ENCODE measurements at regions not wholly inside any gene's neighbourhood (a gene's known extent, or its start where the extent isn't known, plus 50 kb on each side); places are given as distances from the start of the nearest gene placed in this dataset.
"Not testable (repeated sequence)": the region's sequence is repeated elsewhere in the genome, so short reads cannot be mapped to it uniquely, and the experiment has no call there.

DNA sequence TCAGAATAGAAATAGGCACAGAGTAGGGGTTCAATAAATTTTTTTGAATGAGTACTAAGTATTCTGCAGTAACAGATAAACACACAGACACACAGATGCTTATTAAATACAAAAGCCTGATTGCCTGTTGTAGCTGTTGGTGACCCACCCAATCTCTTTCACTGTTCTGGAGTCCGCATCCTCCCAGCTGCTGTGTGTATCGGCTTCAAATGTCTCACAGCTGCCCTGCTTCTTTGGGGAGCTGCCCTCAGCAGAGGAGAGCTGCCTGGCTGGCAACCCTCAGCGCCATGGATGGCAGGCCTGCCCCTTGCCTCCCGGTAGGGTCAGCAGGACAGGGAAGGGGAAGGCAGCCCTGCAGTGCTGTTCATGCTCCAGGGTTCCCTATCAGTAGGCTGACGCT, 50.5 kb upstream of the PRNP start:
- DNase-seq (ENCODE audit: missing footprints) (no peak), ATAC-seq (no peak)
- intact Hi-C loops (cut with DNase I) = no loop called here

DNA sequence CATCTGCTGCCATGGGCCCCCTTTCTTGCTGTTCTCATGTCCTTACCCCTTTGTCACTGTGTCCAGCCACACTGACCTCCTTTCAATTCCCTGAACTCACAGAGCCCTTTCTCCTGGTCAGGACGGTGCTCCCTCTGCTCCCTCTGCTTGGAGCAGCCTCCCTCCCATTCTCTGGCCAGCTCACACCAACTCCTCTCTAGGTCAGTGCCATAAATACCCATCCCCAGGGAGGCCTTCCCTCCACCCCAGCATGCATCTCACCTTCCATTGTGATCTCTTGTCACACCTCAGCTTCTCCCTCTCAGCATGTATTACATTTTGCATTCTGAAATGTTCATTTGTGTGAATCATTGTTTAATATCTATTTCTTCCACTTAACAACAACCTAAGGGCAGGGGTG, 50.9 kb upstream of the PRNP start:
- DNase-seq (ENCODE audit: missing footprints) = no peak
- intact Hi-C loops (cut with DNase I) = no loop called here
- no peak for ATAC-seq

DNA sequence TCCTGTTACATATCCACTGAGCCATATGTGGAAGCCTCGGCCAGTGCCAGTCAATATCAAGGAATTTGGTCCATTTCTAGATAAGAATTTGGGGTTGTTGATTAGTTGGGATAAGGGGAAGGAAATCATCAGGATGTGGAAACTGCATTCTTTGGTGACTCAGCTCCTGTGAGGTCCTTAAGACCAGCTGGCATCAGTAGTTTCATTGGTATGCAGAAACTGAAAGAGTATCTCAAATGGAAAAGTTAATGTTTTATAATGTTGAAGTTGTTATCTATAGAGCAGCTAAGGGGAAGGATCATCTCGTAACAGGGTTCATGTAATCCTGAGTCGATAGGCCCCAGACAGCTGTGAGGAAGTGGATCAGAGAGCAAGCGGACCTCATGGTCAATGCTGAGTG, 52.5 kb upstream of the PRNP start:
- no peak for DNase-seq (ENCODE audit: missing footprints)
- intact Hi-C loops (cut with DNase I) = no loop called here
- ATAC-seq = peak; percentile 26

DNA sequence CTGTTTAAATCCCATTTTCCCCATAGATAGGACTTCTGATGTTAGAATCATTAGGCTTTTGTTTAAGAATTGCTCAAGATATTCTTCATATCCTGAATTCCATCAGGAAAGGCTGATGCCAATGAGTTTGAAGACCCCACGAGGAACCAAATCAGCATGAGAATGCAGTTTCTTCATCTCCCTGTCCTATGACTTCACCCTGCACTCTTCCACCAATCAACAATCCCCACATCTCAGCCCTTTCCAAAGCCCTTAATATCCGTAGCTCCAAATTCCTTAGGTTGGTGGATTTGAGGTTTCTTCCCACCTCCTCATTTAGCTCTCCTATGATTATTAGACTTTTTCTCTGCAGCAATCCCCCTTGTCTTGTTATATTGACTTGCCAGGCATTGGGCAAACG, 52.9 kb upstream of the PRNP start:
- intact Hi-C loops (cut with DNase I) = no loop called here
- ATAC-seq = no peak

DNA sequence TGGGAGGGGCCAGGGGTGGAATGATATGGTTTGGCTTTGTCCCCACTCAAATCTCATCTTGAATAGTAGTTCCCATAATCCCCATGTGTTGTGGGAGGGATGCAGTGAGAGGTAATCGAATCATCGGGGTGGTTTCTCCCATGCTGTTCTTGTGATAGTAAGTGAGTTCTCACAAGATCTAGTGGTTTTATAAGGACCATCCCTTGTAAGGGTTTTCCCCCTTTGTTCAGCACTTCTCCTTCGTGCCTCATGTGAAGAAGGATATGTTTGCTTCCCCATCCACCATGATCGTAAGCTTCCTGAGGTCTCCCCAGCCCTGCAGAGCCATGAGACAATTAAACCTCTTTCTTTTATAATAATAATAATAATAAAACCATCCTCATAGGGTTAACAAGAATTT, 53.4 kb upstream of the PRNP start:
- ATAC-seq = no peak
- intact Hi-C loops (cut with DNase I) = no loop called here
- no peak for DNase-seq (ENCODE audit: missing footprints)

More for the DNA sequence above, 52.9 kb upstream of the PRNP start:
- DNase-seq (ENCODE audit: missing footprints) = no peak

DNA sequence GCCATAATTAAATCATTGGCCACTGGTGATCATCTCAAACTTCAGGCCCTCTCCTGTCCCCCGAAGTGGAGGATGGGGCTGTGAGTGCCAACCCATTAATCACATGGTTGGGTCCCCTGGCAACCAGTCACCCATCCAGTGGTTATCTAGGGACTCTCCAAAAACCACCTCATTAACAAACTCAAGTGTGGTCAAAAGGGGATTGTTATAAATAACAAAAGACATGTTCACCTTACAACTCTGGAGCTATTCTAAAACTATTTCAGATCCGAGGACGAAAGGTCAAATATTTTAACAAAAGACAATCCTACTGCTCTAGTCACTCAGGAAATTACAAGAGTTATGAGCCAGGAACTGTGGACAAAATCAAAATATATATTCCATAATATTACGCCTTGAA, 60.0 kb upstream of the PRNP start:
- no peak for ATAC-seq
- no peak for DNase-seq (ENCODE audit: missing footprints)
- intact Hi-C loops (cut with DNase I) = no loop called here

DNA sequence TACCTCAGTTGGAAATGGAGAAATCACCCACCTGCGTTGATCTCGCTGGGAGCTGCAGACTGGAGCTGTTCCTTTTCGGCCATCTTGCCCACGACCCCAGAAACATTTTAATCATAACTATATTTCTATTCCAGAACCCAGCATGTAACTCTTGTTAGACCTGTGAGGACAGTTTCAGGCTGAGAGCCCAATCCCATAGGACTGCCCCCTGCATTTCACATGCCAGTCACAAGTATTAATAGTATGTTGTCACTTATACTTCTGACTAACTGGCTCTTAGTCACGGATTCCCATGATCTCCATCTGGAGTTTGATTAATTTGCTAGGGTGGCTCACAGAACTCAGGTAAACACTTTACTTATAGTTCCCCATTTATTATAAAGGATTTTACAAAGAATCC, 60.6 kb upstream of the PRNP start:
- no peak for DNase-seq (ENCODE audit: missing footprints)
- no peak for ATAC-seq
- intact Hi-C loops (cut with DNase I) = no loop called here

DNA sequence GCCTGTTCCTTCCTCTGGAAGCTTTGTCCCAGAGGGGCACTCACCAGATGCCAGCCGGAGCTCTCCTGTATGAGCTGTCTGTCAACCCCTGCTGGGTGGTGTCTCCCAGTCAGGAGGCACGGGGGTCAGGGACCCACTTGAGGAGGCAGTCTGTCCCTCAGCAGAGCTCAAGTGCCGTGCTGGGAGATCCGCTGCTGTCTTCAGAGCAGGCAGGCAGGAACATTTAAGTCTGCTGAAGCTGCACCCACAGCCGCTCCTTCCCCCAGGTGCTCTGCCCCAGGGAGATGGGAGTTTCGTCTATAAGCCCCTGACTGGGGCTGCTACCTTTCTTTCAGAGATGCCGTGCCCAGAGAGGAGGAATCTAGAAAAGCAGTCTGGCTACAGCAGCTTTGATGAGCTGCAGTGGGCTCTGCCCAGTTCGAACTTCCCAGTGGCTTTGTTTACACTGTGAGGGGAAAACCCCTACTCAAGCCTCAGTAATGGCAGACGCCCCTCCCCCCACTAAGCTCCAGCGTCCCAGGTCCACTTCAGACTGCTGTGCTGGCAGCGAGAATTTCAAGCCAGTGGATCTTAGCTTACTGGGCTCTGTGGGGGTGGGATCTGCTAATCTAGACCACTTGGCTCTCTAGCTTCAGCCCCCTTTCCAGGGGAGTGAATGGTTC, 61.5 kb upstream of the PRNP start:
- ATAC-seq; intact Hi-C loops (cut with DNase I); DNase-seq (ENCODE audit: missing footprints): not testable (repeated sequence)

DNA sequence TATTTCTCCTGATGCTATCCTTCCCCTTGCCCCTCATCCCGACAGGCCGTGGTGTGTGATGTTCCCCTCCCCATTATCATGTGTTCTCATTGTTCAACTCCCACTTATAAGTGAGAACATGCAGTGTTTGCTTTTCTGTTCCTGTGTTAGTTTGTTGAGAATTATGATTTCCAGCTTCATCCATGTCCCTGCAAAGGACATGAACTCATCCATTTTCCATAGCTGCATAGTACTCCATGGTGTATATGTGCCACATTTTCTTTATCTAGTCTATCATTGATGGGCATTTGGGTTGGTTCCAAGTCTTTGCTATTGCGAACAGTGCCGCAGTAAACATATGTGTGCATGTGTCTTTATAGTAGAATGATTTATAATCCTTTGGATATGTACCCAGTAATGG, 67.1 kb upstream of the PRNP start:
- intact Hi-C loops (cut with DNase I); DNase-seq (ENCODE audit: missing footprints); ATAC-seq: not testable (repeated sequence)

DNA sequence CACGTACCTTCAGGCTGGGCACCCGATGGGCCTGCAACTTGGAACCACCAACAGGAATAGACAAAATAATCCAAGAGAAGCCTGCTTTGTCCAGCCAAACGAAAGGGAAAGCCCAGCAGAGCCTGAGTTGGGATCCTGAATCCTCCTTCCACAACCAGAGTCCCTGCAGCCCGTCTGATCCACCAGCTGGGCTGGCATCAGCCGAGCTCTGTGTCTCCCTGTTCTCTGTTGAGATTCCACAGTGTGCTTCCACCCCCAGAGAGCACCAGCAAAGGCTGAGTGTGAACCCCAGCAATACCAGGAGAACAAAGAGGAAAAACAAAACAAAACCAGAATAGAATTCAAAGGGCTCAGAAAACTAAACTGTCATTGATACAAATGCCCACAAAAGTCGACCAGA, 68.8 kb upstream of the PRNP start:
- ATAC-seq (no peak), DNase-seq (ENCODE audit: missing footprints) (no peak)
- intact Hi-C loops (cut with DNase I) = no loop called here

DNA sequence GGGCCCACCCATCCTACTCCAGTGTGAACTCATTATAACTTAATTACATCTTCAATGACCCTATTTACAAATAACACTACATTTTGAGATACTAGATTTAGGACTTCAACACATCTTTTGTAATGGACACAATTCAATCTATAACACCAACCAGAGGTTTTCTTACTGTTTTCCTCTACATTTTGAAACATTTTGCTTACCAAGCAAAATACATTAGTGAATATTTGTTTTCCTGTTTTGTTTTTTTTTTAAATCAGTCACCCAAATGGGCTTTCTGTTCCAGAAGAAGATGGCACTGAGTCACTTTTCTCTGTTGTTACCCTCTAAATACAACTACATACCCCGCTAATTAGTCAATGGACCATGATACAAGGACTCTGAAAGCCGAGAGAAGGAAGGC, 69.2 kb upstream of the PRNP start:
- intact Hi-C loops (cut with DNase I) = no loop called here
- DNase-seq (ENCODE audit: missing footprints) (no peak), ATAC-seq (no peak)

DNA sequence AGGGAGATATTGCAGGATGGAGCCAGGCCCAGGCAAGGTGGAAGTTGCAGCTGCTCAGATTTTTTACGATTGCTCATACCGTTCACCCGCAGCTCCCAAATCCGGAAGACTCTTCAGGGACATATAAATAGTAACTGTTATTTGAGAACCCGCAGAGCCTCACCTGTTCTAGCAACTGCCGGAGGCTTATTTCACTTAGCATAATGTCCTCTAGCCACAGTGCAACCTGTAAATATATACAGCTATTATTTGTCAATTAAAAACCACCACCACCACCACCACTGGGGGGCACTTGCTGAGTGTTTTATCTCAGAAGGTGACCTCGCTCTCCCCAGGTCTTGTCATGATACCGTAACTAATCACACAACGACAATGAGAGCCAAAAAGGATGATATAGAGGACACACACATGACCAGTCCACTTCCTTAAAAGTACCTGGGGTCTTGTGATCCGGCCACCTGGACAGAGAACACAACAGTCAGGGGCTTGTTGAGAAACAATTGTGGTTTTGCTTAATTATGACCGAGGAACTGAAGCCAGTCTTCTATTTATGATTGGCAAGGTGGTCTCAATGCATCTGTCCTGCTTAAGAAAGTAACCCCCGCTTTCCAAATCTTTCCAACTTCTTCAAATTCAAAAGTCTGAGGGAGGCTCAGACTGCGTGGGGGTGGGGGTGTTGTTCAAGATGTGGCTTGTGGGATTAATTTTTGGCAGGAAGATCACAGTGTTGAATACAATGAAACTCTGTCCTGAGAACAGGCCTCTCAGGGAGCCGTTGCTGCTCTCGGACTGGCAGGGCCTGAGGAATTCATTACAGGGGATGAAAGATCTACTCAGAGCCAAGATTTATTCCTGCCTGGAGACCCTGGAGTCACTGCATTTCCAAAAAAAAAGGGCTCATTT, 72.3 kb upstream of the PRNP start:
- ATAC-seq (peak; percentile 66), DNase-seq (ENCODE audit: missing footprints) (peak; percentile 70)
- intact Hi-C loops (cut with DNase I) = loop anchor here (5.0 kb wide), 1 partner anchor 488 kb away; no protein-coding TSS in a partner anchor

DNA sequence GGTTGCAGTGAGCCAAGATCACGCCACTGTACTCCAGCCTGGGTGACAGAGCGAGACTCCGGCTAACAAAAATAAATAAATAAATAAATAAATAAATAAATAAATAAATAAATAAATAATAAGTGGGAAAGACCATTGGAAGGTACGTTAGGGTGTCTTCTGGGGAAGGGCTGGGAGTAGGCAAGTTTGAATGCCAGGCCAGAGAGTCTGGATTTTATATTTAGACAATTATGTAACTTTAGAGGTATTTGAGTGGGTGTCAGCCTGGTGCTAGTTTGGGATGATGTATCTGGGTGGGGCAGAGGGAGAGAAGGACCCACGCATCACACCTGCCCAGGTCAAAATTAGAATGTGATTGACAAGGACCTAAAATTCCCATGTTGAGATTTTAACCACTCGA, 73.1 kb upstream of the PRNP start:
- ATAC-seq (peak; percentile 63), DNase-seq (ENCODE audit: missing footprints) (no peak)
- intact Hi-C loops (cut with DNase I) = loop anchor here (5.0 kb wide), 1 partner anchor 489 kb away; no protein-coding TSS in a partner anchor

DNA sequence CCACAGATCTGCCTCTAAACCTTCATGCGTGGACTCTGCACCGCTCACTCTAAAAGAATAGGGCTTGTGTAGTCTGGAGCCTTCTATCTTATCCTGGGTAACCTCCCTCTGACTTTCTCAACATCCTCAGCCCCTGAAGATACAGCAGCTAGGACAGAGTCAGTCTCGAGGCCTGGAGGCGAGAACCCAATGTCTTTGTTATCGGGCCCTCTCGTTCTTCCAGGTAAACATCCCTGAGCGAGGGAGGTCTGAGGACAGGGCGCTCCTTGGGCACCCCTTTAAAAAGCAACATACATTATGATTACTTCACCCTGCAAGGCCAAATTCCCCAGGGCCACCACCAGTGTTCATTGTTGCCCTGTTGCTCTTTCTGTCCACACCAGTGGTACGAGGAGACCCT, 75.4 kb upstream of the PRNP start:
- intact Hi-C loops (cut with DNase I) = loop anchor here (5.0 kb wide), 1 partner anchor 491 kb away; no protein-coding TSS in a partner anchor
- ATAC-seq (no peak), DNase-seq (ENCODE audit: missing footprints) (no peak)

DNA sequence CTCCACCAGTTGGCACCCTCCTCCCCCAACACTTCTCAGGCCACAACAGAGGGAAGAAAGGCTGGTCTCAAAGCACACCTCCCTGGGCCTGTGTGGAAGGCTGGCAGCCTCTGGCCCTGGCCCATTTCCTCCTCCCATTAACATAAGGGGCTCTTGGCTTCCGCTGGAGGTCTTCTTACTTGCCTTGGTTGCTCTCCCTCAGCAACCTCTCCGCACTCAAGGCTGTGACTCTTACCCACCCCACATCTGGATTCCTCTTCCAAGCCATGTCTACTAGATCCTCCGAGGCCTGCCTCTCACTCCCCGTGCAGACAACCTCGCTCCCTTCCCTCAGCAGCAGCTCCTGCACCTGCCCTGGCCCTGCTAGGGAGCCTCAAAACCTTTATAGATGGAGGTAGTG, 76.7 kb upstream of the PRNP start:
- intact Hi-C loops (cut with DNase I) = loop anchor here (5.0 to 10.0 kb wide), 2 partner anchors 63 to 345 kb away; no protein-coding TSS in a partner anchor
- no peak for DNase-seq (ENCODE audit: missing footprints)

DNA sequence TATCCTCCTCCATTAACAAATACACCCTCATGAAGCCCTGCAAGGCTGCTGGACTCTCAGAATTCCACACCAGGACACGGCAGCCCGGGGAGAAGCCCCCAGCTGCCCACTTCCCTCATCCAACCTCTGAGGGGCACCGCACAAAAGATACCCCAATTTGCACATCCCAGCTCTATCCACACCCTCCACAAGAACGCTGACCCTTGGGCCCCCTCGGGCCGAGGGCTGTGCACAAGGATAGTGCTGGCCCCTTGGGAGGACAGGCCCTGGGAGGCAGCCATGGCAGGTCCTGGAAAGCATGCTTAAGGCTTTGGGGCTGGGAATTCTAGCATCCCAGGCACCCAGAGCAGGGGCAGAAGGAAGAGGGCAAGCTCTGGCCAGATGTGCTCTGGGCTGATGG, 77.4 kb upstream of the PRNP start:
- ATAC-seq (no peak), DNase-seq (ENCODE audit: missing footprints) (no peak)
- intact Hi-C loops (cut with DNase I) = loop anchor here (5.0 to 10.0 kb wide), 2 partner anchors 63 to 346 kb away; no protein-coding TSS in a partner anchor

More for the DNA sequence above, 76.7 kb upstream of the PRNP start:
- ATAC-seq = no peak

DNA sequence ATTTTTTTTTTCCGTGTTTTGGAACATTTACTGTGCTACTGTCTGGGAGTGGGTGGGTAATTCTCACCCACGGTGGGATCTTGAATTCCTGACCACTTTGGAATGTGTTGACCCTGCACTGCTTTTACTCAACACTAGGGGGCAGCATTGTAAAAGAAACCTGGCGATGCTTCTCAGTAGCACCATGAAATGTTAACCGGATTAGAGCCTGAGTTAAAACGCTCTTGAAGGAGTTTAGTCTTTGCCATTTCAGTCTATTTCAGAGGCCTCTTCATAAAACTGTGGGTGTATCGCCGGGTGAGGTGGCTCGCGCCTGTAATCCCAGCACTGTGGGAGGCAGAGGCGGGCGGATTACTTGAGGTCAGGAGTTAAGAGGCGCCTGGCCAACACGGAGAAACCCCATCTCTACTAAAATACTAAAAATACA, 79.0 kb upstream of the PRNP start:
- intact Hi-C loops (cut with DNase I) = loop anchor here (1.0 to 10.0 kb wide), 3 partner anchors 65 to 348 kb away; no protein-coding TSS in a partner anchor
- DNase-seq (ENCODE audit: missing footprints) (no peak), ATAC-seq (peak; percentile 69)

DNA sequence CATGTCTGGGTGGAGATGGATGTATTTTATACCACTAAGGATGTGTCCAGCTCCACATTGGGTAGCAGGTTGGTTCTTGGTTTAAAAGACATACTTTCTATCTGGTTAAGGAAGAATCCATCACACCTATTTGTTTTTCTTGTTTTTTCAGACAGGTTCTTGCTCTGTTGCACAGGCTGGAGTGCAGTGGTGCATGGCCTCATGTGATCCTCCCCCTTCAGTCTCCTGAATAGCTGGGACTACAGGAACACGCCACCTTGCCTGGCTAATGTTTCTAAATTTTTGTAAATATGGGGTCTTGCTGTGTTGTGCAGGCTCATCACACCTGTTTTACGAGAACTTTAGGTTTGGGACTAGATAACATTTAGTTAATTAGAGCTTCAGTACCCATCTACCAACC, 80.2 kb upstream of the PRNP start:
- intact Hi-C loops (cut with DNase I) = loop anchor here (5.0 to 10.0 kb wide), 2 partner anchors 66 to 349 kb away; no protein-coding TSS in a partner anchor
- DNase-seq (ENCODE audit: missing footprints) (no peak), ATAC-seq (no peak)

DNA sequence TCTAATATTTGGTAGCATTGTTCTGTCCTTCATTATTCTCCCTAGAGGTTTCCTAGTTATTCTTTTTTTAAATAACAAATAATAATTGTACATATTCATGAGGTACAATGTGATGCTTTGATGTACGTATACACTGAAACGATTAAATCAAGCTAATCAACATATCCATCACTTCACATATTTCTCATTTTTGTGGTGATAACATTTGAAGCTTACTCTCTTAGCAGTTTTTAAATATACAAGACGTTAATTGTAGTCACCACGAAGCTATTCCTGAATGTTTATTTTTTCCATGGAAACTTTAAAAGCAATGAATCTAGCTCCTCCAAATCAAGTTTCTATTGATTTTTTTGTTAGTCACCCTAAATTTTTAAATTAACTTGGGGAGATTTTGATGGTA, 81.1 kb upstream of the PRNP start:
- intact Hi-C loops (cut with DNase I) = loop anchor here (5.0 to 10.0 kb wide), 2 partner anchors 67 to 350 kb away; no protein-coding TSS in a partner anchor
- no peak for DNase-seq (ENCODE audit: missing footprints)
- no peak for ATAC-seq

DNA sequence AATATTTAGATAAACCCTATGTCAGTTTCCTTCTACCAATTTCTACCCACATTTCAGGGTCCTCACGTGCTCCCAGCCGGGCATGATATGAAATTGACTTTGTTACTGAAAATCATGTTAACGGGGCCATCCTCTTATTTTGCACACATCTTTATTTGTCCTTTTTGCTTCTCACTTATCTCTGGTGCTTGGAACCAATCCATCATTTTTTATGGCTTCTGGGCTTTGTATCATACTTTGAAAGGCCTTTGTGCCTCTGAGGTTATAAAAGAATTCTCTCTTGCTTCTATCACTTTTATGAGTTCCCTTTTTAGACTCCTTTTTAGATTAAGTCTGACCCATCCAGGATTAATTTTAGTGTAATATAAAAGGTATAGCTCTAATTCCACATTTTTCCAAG, 81.7 kb upstream of the PRNP start:
- ATAC-seq (no peak), DNase-seq (ENCODE audit: missing footprints) (no peak)
- intact Hi-C loops (cut with DNase I) = loop anchor here (10.0 kb wide), 1 partner anchor 350 kb away; no protein-coding TSS in a partner anchor

Measured in Right ventricle myocardium inferior (tissue), 1 donor.